H9 (cell line): ENCODE measurements at regions not wholly inside any gene's neighbourhood (a gene's known extent, or its start where the extent isn't known, plus 50 kb on each side); places are given as distances from the start of the nearest gene placed in this dataset.

ENCODE experiments used
- DNase-seq: peaks from one replicate; pipeline ENCODE4 v3.0.0-alpha.2; 2017
- H2AFZ ChIP-seq: one replicate; pipeline ENCODE4 v1.6.1; 2013; ENCODE audit warnings: mild to moderate bottlenecking, low read length, control low read depth, moderate library complexity
- H2AK5ac ChIP-seq: 2 replicates; pipeline ENCODE4 v1.6.1; 2013; ENCODE audit warnings: low read length, control low read depth, mixed read lengths; ENCODE audit not compliant: insufficient read length
- H2BK120ac ChIP-seq: one replicate; pipeline ENCODE4 v1.6.1; 2013; ENCODE audit warnings: low read depth, mild to moderate bottlenecking, low read length, control low read depth, inconsistent platforms; ENCODE audit not compliant: poor library complexity, severe bottlenecking
- H2BK12ac ChIP-seq: 2 replicates; pipeline ENCODE4 v1.6.1; 2013; ENCODE audit warnings: low read length, control low read depth, mixed read lengths, low read depth; ENCODE audit not compliant: insufficient read length
- H2BK15ac ChIP-seq: 2 replicates; pipeline ENCODE4 v1.6.1; 2013; ENCODE audit warnings: low read depth, low read length, control low read depth
- H2BK20ac ChIP-seq: one replicate; pipeline ENCODE4 v1.6.1; 2013; ENCODE audit warnings: low read depth, mild to moderate bottlenecking, low read length, control low read depth, inconsistent platforms; ENCODE audit not compliant: poor library complexity, severe bottlenecking
- H2BK5ac ChIP-seq: 2 replicates; pipeline ENCODE4 v1.6.1; 2013; ENCODE audit warnings: low read length, control low read depth, mixed read lengths; ENCODE audit not compliant: insufficient read length
- H3K14ac ChIP-seq: 2 replicates; pipeline ENCODE4 v1.6.1; 2013; ENCODE audit warnings: low read length, control low read depth; ENCODE audit not compliant: insufficient read depth
- H3K18ac ChIP-seq: 2 replicates; pipeline ENCODE4 v1.6.1; 2013; ENCODE audit warnings: low read depth, mild to moderate bottlenecking, mixed read lengths, low read length, control low read depth; ENCODE audit not compliant: insufficient read length
- H3K23ac ChIP-seq: 2 replicates; pipeline ENCODE4 v1.6.1; 2013; ENCODE audit warnings: low read length, control low read depth, mixed read lengths, low read depth; ENCODE audit not compliant: insufficient read length
- H3K23me2 ChIP-seq: 2 replicates; pipeline ENCODE4 v1.6.1; 2013; ENCODE audit warnings: low read depth, mild to moderate bottlenecking, mixed read lengths, low read length, control low read depth; ENCODE audit not compliant: insufficient read length, poor library complexity, severe bottlenecking
- H3K27ac ChIP-seq: 2 replicates; pipeline ENCODE4 v1.5.1; 2013; ENCODE audit warnings: low read length, control low read depth, mixed read lengths, low read depth; ENCODE audit not compliant: insufficient read length
- H3K27me3 ChIP-seq: 2 replicates; pipeline ENCODE4 v1.6.1; 2013; ENCODE audit warnings: low read length, control low read depth, inconsistent platforms; ENCODE audit not compliant: insufficient read depth
- H3K4ac ChIP-seq: 2 replicates; pipeline ENCODE4 v1.6.1; 2013; ENCODE audit warnings: low read depth, mild to moderate bottlenecking, control low read depth, inconsistent platforms, low read length, moderate library complexity
- H3K4me1 ChIP-seq: 2 replicates; pipeline ENCODE4 v1.6.1; 2013; ENCODE audit warnings: low read length, control low read depth, inconsistent platforms; ENCODE audit not compliant: insufficient read depth
- H3K4me2 ChIP-seq: 2 replicates; pipeline ENCODE4 v1.6.1; 2013; ENCODE audit warnings: low read length, control low read depth, mixed read lengths; ENCODE audit not compliant: insufficient read length, insufficient read depth
- H3K56ac ChIP-seq: 2 replicates; pipeline ENCODE4 v1.6.1; 2013; ENCODE audit warnings: low read depth, mild to moderate bottlenecking, mixed read lengths, low read length, control low read depth; ENCODE audit not compliant: insufficient read length
- H3K79me1 ChIP-seq: 2 replicates; pipeline ENCODE4 v1.6.1; 2013; ENCODE audit warnings: low read depth, mild to moderate bottlenecking, moderate library complexity, low read length, control low read depth, inconsistent platforms; ENCODE audit not compliant: insufficient read depth, poor library complexity, severe bottlenecking
- H3K79me2 ChIP-seq: 2 replicates; pipeline ENCODE4 v1.6.1; 2013; ENCODE audit warnings: low read length, control low read depth, inconsistent platforms; ENCODE audit not compliant: insufficient read depth
- H3K9ac ChIP-seq: 2 replicates; pipeline ENCODE4 v1.6.1; 2013; ENCODE audit warnings: low read length, control low read depth, mixed read lengths; ENCODE audit not compliant: insufficient read length; ENCODE audit errors: extremely low read depth
- H3K9me3 ChIP-seq: one replicate; pipeline ENCODE4 v1.6.1; 2013; ENCODE audit warnings: low read depth, low read length, inconsistent platforms; ENCODE audit not compliant: control insufficient read depth
- H3T11ph ChIP-seq: one replicate; pipeline ENCODE4 v1.6.1; 2013; ENCODE audit warnings: mild to moderate bottlenecking, low read length, control low read depth, inconsistent platforms
- H4K20me1 ChIP-seq: one replicate; pipeline ENCODE4 v1.6.1; 2013; ENCODE audit not compliant: control insufficient read depth, insufficient read length, insufficient read depth
- H4K5ac ChIP-seq: 2 replicates; pipeline ENCODE4 v1.6.1; 2013; ENCODE audit warnings: low read depth, mild to moderate bottlenecking, mixed read lengths, low read length, control low read depth; ENCODE audit not compliant: insufficient read length
- H4K8ac ChIP-seq: replicated peaks from 2 replicates; pipeline ENCODE4 v1.6.1; 2013; ENCODE audit warnings: low read length, control low read depth, mixed read lengths, low read depth; ENCODE audit not compliant: insufficient read length
- H4K91ac ChIP-seq: 2 replicates; pipeline ENCODE4 v1.6.1; 2013; ENCODE audit warnings: low read depth, mild to moderate bottlenecking, moderate library complexity, mixed read lengths, low read length, control low read depth; ENCODE audit not compliant: insufficient read length
- H3K27ac Mint-ChIP-seq, 3 experiments: 2 replicates in 2 of 3; 3 replicates in 1 of 3; pipeline ENCODE4 v1.8.0; 2020 to 2021; ENCODE audit warnings: mixed read lengths in 3 of 3, mild to moderate bottlenecking in 1 of 3, moderate library complexity in 1 of 3
- H3K27me3 Mint-ChIP-seq: 2 replicates; pipeline ENCODE4 v1.8.0; 2021; ENCODE audit warnings: low read depth, mild to moderate bottlenecking, moderate library complexity, mixed read lengths
- H3K36me3 Mint-ChIP-seq, 3 experiments: 2 replicates in 2 of 3; 3 replicates in 1 of 3; pipeline ENCODE4 v1.8.0; 2020 to 2021; ENCODE audit warnings: low read depth in 3 of 3, mixed read lengths in 3 of 3; ENCODE audit not compliant: insufficient read depth in 1 of 3
- H3K4me1 Mint-ChIP-seq, 2 experiments: 2 replicates each; pipeline ENCODE4 v1.8.0; 2020; ENCODE audit warnings: mixed read lengths in 2 of 2
- H3K4me3 Mint-ChIP-seq, 2 experiments: 2 replicates in 1 of 2; 3 replicates in 1 of 2; pipeline ENCODE4 v1.8.0; 2020 to 2021; ENCODE audit warnings: mild to moderate bottlenecking in 2 of 2, mixed read lengths in 2 of 2, moderate library complexity in 1 of 2
- H3K9me3 Mint-ChIP-seq, 2 experiments: 2 replicates in 1 of 2; 3 replicates in 1 of 2; pipeline ENCODE4 v1.8.0; 2020; ENCODE audit warnings: mild to moderate bottlenecking in 2 of 2, mixed read lengths in 2 of 2, moderate library complexity in 1 of 2
- CTCF ChIP-seq: fragments of 200-600 bp; sonication (generic); conservative IDR thresholded peaks from 3 replicates; pipeline ENCODE4 v1.8.0; 2021; ENCODE audit warnings: antibody characterized with exemption, mild to moderate bottlenecking
- WGBS: extraction: QIAGEN DNeasy Blood & Tissue Kit; methylation state at CpG from one replicate; pipeline ENCODE4 v1.1.7; 2013; ENCODE audit warnings: missing lambda C conversion rate, low lambda C conversion rate, mixed read lengths; ENCODE audit not compliant: insufficient read length; ENCODE audit errors: extremely low coverage; 5-methylcytosine and 5-hydroxymethylcytosine counted together

DNA sequence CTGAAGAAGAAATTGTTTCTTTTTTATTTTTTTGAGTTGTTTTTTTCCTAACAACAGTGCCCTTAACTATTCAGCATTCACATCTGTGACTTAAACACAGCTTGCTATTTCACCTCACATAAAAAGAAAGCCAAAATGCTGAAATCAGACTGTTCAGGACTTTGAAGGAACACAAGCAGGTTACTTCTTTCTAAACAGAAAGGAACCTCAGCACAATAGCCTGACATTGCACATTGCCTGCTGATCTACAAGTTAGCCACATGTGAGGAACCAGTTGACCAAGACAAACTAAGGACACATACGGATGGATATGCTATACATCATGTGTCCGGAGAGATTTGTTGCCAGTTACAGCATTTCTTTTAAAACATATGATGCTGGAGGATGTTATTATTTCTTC is 331.1 kb downstream of the FSIP2 start:
- Histone ChIP-seq H3K18ac (no peak overlapping the region), H4K8ac (no peak overlapping the region), H3K9me3 (no peaks in the 10 kb centered on the region), H4K91ac (no peak overlapping the region), H3K27me3 (no peaks in the 10 kb centered on the region), H3K23ac (no peak overlapping the region), H3K79me2 (no peaks in the 10 kb centered on the region), H3K4me1 (no peaks in the 10 kb centered on the region), H4K20me1 (no peaks in the 10 kb centered on the region), H2AK5ac (no peak overlapping the region), H3T11ph (no peak overlapping the region), H3K4ac (no peak overlapping the region), H3K9ac (no peak overlapping the region), H3K56ac (no peak overlapping the region), H2BK15ac (no peak overlapping the region), H2BK120ac (no peak overlapping the region), H3K4me2 (no peak overlapping the region), H3K27ac (no peak overlapping the region), H3K14ac (no peak overlapping the region), H2BK5ac (no peak overlapping the region), H3K23me2 (no peaks in the 10 kb centered on the region), H4K5ac (no peak overlapping the region), H2BK12ac (no peak overlapping the region), H2AFZ (no peak overlapping the region), H3K79me1 (no peaks in the 10 kb centered on the region), H2BK20ac (no peak overlapping the region)
- Mint-ChIP-seq H3K9me3 (no peaks in the 10 kb centered on the region), H3K4me1 (no peaks in the 10 kb centered on the region), H3K36me3 (no peaks in the 10 kb centered on the region), H3K4me3 (no peak overlapping the region), H3K27me3 (no peaks in the 10 kb centered on the region), H3K27ac (no peak overlapping the region)
- WGBS = no CpG with 5 or more reads among the region's 2 CpGs
- DNase-seq = no peak
- TF ChIP-seq CTCF = no peak
